ENCODE measurements at regions not wholly inside any gene's neighbourhood (a gene's known extent, or its start where the extent isn't known, plus 50 kb on each side); places are given as distances from the start of the nearest gene placed in this dataset.
A peak's percentile ranks its signal among the peaks of the same experiment; 100 is the strongest.

- Mint-ChIP-seq H3K27ac (peak overlapping the region; percentile 1), H3K4me1 (ENCODE audit: low read depth) (peaks cover 59% of the 10 kb centered on the region), H3K27me3 (ENCODE audit: low read depth) (no peaks in the 10 kb centered on the region), H3K4me3 (no peak overlapping the region), H3K9me3 (no peaks in the 10 kb centered on the region), H3K36me3 (ENCODE audit: insufficient read depth in 2 of 2) (no peaks in the 10 kb centered on the region)
- ATAC-seq (replicated peaks in 1 of 2) (no peak), DNase-seq (no peak)
Observed at GRCh38 chr6:30832864-30833263, 51.5 kb upstream of the DDR1 start.

- no peaks in the 10 kb centered on the region for H3K36me3 Mint-ChIP-seq (ENCODE audit: insufficient read depth in 2 of 2)
- peak overlapping the region; percentile 96 for H3K27ac Mint-ChIP-seq
- peak overlapping the region; percentile 81 to 88 for H3K4me3 Mint-ChIP-seq
- H3K27me3 Mint-ChIP-seq (ENCODE audit: low read depth), result no peaks in the 10 kb centered on the region
- peaks cover 75% of the 10 kb centered on the region for H3K4me1 Mint-ChIP-seq (ENCODE audit: low read depth)
- DNase-seq (no peak), ATAC-seq (replicated peaks in 1 of 2) (no peak)
- no peaks in the 10 kb centered on the region for H3K9me3 Mint-ChIP-seq
Observed at GRCh38 chr6:30830438-30830837, 53.9 kb upstream of the DDR1 start.

- H3K27ac Mint-ChIP-seq, result peak overlapping the region; percentile 96
- peaks cover 71% of the 10 kb centered on the region for H3K4me1 Mint-ChIP-seq (ENCODE audit: low read depth)
- DNase-seq (no peak), ATAC-seq (replicated peaks in 1 of 2) (no peak)
- H3K36me3 Mint-ChIP-seq (ENCODE audit: insufficient read depth in 2 of 2), result no peaks in the 10 kb centered on the region
- peak overlapping the region; percentile 81 to 88 for H3K4me3 Mint-ChIP-seq
- no peaks in the 10 kb centered on the region for H3K27me3 Mint-ChIP-seq (ENCODE audit: low read depth)
- no peaks in the 10 kb centered on the region for H3K9me3 Mint-ChIP-seq
Observed at GRCh38 chr6:30829639-30830255, 54.6 kb upstream of the DDR1 start.

GRCh38 chr6:30829033-30829432 lies 55.3 kb upstream of the DDR1 start:
- Mint-ChIP-seq H3K27ac (peak overlapping the region; percentile 96), H3K4me3 (peak overlapping the region; percentile 81 to 88), H3K36me3 (ENCODE audit: insufficient read depth in 2 of 2) (peaks cover 0 to 3% of the 10 kb centered on the region in 2 donors), H3K27me3 (ENCODE audit: low read depth) (no peaks in the 10 kb centered on the region), H3K9me3 (no peaks in the 10 kb centered on the region), H3K4me1 (ENCODE audit: low read depth) (peaks cover 69% of the 10 kb centered on the region)
- peak; percentile 6 to 10 for ATAC-seq (replicated peaks in 1 of 2)
- DNase-seq, result no peak

- peak; percentile 80 to 84 for DNase-seq
- ATAC-seq (replicated peaks in 1 of 2), result peak; percentile 78 to 79
- peaks cover 75% of the 10 kb centered on the region for H3K4me1 Mint-ChIP-seq (ENCODE audit: low read depth)
- peaks cover 0 to 4% of the 10 kb centered on the region in 2 donors for H3K36me3 Mint-ChIP-seq (ENCODE audit: insufficient read depth in 2 of 2)
- peak overlapping the region; percentile 81 to 88 for H3K4me3 Mint-ChIP-seq
- H3K27ac Mint-ChIP-seq, result peak overlapping the region; percentile 96
- no peaks in the 10 kb centered on the region for H3K9me3 Mint-ChIP-seq
- no peaks in the 10 kb centered on the region for H3K27me3 Mint-ChIP-seq (ENCODE audit: low read depth)
Observed at GRCh38 chr6:30828027-30828962, 56.0 kb upstream of the DDR1 start.

- Mint-ChIP-seq H3K27ac (peak overlapping the region; percentile 61), H3K4me3 (peak overlapping the region; percentile 23 to 81), H3K4me1 (ENCODE audit: low read depth) (peaks cover 84% of the 10 kb centered on the region), H3K36me3 (ENCODE audit: insufficient read depth in 2 of 2) (peaks cover 0 to 4% of the 10 kb centered on the region in 2 donors), H3K9me3 (no peaks in the 10 kb centered on the region), H3K27me3 (ENCODE audit: low read depth) (no peaks in the 10 kb centered on the region)
- peak in 1 of 2 donors; percentile 34 for DNase-seq
- ATAC-seq (replicated peaks in 1 of 2), result peak; percentile 43 to 46
Observed at GRCh38 chr6:30826961-30827342, 57.4 kb upstream of the DDR1 start.

- no peak overlapping the region for H3K4me3 Mint-ChIP-seq
- no peak overlapping the region for H3K27ac Mint-ChIP-seq
- ATAC-seq (replicated peaks in 1 of 2) (no peak), DNase-seq (no peak)
- H3K9me3 Mint-ChIP-seq, result no peaks in the 10 kb centered on the region
- peaks cover 82% of the 10 kb centered on the region for H3K4me1 Mint-ChIP-seq (ENCODE audit: low read depth)
- peaks cover 0 to 4% of the 10 kb centered on the region in 2 donors for H3K36me3 Mint-ChIP-seq (ENCODE audit: insufficient read depth in 2 of 2)
- no peaks in the 10 kb centered on the region for H3K27me3 Mint-ChIP-seq (ENCODE audit: low read depth)
Observed at GRCh38 chr6:30824698-30825097, 59.6 kb upstream of the DDR1 start.

GRCh38 chr6:30823534-30823865 lies 60.8 kb upstream of the DDR1 start:
- H3K4me3 Mint-ChIP-seq, result no peak overlapping the region
- no peak for ATAC-seq (replicated peaks in 1 of 2)
- DNase-seq, result no peak
- peaks cover under 1 to 6% of the 10 kb centered on the region in 2 donors for H3K36me3 Mint-ChIP-seq (ENCODE audit: insufficient read depth in 2 of 2)
- peak overlapping the region; percentile 82 for H3K27ac Mint-ChIP-seq
- H3K27me3 Mint-ChIP-seq (ENCODE audit: low read depth), result no peaks in the 10 kb centered on the region
- H3K9me3 Mint-ChIP-seq, result peaks cover 0 to under 1% of the 10 kb centered on the region in 2 donors
- peaks cover 82% of the 10 kb centered on the region for H3K4me1 Mint-ChIP-seq (ENCODE audit: low read depth)

- H3K4me1 Mint-ChIP-seq (ENCODE audit: low read depth), result peaks cover 80% of the 10 kb centered on the region
- DNase-seq (no peak), ATAC-seq (replicated peaks in 1 of 2) (no peak)
- H3K27ac Mint-ChIP-seq, result peak overlapping the region; percentile 72
- peaks cover 0 to 3% of the 10 kb centered on the region in 2 donors for H3K9me3 Mint-ChIP-seq
- peak overlapping the region in 1 of 2 donors; percentile 54 for H3K4me3 Mint-ChIP-seq
- H3K27me3 Mint-ChIP-seq (ENCODE audit: low read depth), result no peaks in the 10 kb centered on the region
- peaks cover 3 to 6% of the 10 kb centered on the region in 2 donors for H3K36me3 Mint-ChIP-seq (ENCODE audit: insufficient read depth in 2 of 2)
Observed at GRCh38 chr6:30821862-30822784, 62.2 kb upstream of the DDR1 start.

- Mint-ChIP-seq H3K36me3 (ENCODE audit: insufficient read depth in 2 of 2) (peaks cover 7 to 13% of the 10 kb centered on the region in 2 donors), H3K4me1 (ENCODE audit: low read depth) (peaks cover 81% of the 10 kb centered on the region), H3K27ac (peak overlapping the region; percentile 98), H3K27me3 (ENCODE audit: low read depth) (no peaks in the 10 kb centered on the region), H3K9me3 (peaks cover under 1 to 3% of the 10 kb centered on the region in 2 donors), H3K4me3 (peak overlapping the region; percentile 59 to 87)
- ATAC-seq (replicated peaks in 1 of 2) (no peak), DNase-seq (no peak)
Observed at GRCh38 chr6:30820193-30820592, 64.1 kb upstream of the DDR1 start.

GRCh38 chr6:30819297-30819917 lies 64.9 kb upstream of the DDR1 start:
- peak; percentile 72 to 80 for ATAC-seq (replicated peaks in 1 of 2)
- DNase-seq, result peak; percentile 73 to 79
- Mint-ChIP-seq H3K4me1 (ENCODE audit: low read depth) (peaks cover 83% of the 10 kb centered on the region), H3K27me3 (ENCODE audit: low read depth) (no peaks in the 10 kb centered on the region), H3K27ac (peak overlapping the region; percentile 98), H3K4me3 (peak overlapping the region; percentile 59 to 87), H3K9me3 (peaks cover 3% of the 10 kb centered on the region in 2 donors), H3K36me3 (ENCODE audit: insufficient read depth in 2 of 2) (peaks cover 11 to 13% of the 10 kb centered on the region in 2 donors)

GRCh38 chr6:30818391-30818841 lies 65.9 kb upstream of the DDR1 start:
- Mint-ChIP-seq H3K9me3 (peaks cover 3% of the 10 kb centered on the region in 2 donors), H3K27ac (peak overlapping the region; percentile 98), H3K4me1 (ENCODE audit: low read depth) (peaks cover 87% of the 10 kb centered on the region), H3K27me3 (ENCODE audit: low read depth) (no peaks in the 10 kb centered on the region), H3K4me3 (peak overlapping the region in 1 of 2 donors; percentile 87), H3K36me3 (ENCODE audit: insufficient read depth in 2 of 2) (peaks cover 10 to 14% of the 10 kb centered on the region in 2 donors)
- ATAC-seq (replicated peaks in 1 of 2) (no peak), DNase-seq (no peak)
